ENCODE measurements at regions not wholly inside any gene's neighbourhood (a gene's known extent, or its start where the extent isn't known, plus 50 kb on each side); places are given as distances from the start of the nearest gene placed in this dataset.
"Not testable (repeated sequence)": the region's sequence is repeated elsewhere in the genome, so short reads cannot be mapped to it uniquely, and the experiment has no call there.

DNA sequence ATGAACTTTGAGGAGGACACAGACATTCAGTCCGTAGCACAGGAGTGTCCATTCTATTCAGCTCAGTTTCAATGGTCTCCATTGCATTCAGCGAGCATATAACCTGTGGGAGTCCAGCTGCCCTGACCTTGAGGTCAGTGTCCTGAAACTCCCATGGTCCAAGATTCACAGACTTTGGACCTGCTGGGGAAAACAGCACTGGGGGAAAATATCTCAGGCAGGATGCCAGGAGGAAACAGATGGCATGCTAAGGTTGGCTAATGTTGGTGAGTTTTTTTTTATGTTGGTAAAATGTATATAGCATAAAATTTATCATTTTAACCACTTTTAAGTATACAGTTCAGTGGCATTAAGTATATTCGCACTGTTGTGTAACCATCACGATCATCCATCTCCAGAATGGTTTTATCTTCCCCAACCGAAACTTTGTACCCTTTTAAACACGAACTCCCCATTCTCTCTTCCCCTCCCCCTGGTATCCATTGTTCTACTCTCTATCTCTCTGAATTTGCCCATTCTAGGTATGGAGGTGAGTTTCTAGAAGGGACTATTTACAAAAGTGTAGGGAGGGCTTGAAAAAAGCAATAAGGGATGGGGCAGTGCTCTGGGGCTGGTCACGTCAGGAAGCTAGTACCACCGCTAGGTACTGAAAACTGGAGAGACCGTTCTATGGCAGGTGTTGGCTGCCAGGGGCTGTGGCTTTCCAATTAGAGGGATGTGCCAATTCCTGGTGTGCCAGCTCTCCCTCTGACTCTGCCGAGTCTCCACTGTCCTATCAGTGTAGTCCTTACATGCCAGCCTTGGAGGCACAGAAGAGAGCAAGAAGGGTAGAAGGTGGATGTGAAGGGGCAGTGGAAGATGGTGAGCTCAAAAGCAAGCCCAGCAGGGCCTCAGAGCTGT lies 85.3 kb downstream of the FOXD2 start:
- no peak for DNase-seq (ENCODE audit: low read depth in 3 of 3)

DNA sequence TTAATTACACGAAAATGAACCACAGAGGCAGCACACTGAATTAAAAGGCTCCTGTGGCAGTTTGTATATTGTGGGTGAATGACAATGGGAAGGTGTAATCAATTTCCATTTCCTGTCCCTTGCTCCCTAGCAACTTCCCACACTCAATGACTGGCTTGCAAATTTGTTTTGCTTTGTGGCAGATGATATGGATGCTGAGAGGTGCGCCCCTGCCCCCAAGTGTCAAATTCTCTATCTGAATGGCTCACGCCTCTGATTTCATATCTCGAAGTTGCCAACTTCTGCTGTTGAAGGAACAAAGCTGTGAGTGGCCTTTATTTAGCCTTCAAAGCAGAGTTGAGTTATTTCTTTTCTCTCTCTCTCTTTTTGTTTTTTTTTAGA lies 86.0 kb downstream of the FOXD2 start:
- no peak for DNase-seq (ENCODE audit: low read depth in 3 of 3)

DNA sequence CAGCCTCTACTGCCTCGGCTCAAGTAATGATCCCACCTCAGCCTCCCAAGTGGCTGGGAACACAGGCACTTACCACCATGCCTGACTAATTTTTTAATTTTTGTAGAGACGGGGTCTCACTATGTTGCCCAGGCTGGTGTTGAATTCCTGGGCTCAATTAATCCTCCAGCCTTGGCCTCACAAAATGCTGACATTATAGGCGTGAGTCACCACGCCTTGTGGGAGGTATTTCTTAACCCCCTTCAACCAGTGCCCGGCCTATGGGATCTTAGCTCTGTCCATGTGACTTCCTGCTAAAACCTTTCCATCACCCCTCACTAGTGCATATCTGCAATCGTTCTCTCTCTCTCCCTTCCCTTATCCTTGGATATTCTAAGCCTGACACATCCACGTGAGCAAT lies 86.4 kb downstream of the FOXD2 start:
- no peak for DNase-seq (ENCODE audit: low read depth in 3 of 3)

DNA sequence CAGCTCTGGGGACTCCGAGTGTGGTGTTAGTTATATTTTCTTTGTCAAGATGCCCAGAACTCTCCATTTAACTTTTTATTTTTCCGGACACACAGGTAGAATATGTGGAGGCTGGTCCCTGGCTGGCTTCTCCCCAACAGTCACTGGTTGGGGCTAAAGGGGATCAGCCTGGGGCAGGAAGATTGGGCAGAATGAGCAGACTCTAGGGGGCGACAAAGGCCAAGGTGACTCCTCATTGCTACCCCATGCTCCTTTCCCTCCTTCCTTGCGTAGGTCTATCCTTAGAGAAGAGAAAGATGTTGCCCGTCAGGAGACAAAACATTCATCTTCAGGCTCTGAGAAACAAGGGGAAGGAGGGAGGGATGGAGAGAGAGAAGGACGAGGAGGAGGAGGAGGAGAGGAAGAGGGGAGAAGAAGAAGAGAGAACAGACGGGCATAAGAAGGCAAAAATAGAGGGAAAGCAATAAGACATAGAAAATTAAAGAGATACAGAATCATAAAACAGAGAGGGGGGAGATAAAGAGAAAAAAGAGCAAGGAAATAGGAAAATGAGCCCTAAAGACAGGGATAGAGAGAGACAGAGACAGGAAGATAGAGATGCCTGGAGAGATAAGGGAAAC lies 89.9 kb downstream of the FOXD2 start:
- DNase-seq (ENCODE audit: low read depth in 3 of 3) = no peak

DNA sequence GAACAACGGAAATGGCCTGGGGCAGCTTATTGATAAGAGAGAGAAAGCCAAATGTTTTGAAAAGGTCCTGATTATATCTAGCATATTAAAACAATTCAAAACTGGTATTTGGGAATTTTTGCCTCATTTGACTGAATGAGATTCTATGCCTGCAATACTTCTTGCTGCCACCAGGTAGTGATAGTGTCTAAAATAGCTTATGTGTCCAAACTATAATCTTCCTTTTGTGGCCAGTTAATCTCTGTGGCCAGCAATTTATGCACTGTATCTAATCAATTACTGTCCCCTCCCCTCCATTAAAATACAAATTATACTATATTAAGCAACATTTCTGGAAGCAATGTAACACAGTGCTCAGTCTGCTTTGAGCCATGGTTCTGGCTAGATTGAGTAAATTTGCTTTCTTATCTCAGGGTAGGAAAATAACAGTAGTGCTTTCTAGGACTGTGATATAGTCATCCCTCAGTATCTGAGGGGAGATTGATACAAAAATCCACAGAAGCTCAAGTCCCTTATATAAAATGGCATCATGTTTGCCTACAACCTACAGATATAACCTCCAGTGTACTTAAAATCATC lies 91.8 kb downstream of the FOXD2 start:
- no peak for DNase-seq (ENCODE audit: low read depth in 3 of 3)

DNA sequence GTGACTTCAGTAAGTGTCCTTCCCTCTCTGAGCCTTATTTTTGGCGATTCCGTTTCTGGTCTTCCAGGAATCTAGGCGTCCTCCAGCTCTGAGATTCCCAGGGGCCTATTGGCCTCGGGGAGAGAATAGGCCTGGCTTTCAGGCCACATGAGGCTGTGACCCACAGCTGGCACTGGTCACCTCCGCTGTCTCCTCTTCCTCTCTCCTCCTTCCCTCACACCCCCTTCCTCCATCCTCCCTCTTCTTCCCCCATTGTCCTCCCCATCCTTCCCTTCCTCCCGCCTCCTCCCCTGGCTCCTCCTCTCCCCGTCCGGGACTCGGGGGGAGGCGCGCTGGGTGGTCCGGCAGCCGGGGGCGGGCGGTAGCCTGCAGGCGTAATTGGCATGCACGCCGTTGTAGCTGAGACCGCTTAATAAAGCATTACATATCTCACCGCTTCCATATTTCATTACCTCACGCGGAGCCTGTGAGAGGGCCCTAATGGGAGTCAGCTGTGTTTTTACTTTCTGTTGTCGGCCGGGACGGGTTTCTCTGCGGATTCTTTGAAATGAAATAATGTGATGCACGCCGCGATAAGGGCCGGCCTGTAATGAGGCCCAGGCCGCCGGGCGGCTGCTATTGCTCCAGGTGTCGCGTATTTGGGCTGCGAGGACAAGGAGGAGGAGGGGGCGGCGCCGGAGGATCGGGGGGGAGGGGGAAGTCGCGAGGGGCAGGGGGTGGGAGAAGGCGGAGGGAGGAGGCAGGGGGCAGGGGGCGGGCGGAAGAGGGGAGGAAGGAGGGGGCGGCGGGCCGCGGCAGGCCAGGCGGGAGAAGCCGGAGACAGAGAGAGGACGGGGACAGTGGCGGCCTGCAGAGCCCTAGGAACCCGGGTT lies 95.3 kb downstream of the FOXD2 start:
- DNase-seq (ENCODE audit: low read depth in 3 of 3) = no peak

DNA sequence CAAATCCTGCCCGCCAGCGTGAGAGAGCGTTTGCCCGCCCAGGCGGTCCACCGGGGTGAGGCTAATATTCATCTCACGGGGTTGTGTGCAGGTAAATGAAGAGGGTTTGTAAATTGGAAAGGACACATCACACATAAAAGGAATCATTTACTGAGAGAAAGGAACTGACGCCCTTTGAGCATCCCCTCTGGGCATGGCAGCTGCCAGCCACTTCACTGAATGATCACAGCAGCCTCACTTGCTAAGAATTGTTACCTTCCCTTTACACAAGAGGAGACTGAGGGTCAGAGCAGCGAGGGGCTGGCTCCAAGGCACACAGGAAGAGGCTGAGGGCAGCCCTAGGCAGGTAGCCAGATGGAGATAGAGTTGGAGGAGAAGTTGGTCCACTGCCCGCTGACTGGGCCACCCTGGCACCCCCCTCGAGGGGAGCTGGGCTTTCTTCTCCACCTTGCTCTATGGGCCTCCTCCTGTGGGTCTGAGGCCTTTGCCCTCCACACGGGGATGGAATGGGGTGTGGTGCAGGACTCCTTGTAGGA lies 96.0 kb downstream of the FOXD2 start:
- DNase-seq (ENCODE audit: low read depth in 3 of 3) = no peak

DNA sequence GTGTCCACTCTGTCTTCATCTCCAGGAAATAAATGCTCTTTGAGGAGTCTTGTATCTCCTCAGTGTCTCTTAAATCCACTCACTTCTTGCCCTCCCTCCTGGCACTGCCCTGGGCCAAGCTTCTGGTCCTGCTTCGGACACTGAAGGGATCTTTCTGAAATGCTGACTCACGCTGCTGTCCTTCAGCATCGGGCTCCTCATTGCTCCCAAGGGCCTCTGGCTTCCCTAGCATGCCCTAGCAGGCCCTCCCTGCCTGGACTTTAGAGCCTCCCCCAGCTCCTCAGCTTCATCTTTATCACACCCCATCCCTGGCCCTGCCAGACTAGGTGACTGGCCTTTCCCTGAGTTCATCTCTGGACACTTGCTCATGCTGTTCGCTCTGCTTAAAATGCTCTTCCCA lies 96.6 kb downstream of the FOXD2 start:
- DNase-seq (ENCODE audit: low read depth in 3 of 3) = no peak

DNA sequence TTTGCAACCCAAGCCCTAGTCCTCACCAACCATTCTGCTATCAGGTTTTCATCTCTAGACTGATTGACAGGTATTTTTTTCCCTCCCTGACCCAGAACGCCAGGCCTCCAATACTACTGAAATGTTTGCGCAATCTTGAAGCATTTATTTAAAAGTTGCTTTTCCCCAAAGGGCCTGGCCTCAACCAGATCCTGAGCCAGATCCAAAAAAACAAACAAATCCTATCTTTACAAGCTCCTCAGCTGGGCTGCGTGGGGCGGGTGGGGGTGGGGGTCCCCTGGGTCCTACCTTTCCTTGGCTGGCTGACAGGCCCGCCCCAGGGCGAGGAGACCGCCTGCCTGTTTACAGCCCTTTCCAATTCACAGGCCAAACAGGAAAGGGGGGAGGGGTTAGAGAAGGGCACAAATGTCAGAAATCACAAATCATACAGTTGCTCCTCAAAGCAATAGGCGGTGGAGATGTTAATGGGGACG lies 98.8 kb downstream of the FOXD2 start:
- DNase-seq (ENCODE audit: low read depth in 3 of 3) = no peak

DNA sequence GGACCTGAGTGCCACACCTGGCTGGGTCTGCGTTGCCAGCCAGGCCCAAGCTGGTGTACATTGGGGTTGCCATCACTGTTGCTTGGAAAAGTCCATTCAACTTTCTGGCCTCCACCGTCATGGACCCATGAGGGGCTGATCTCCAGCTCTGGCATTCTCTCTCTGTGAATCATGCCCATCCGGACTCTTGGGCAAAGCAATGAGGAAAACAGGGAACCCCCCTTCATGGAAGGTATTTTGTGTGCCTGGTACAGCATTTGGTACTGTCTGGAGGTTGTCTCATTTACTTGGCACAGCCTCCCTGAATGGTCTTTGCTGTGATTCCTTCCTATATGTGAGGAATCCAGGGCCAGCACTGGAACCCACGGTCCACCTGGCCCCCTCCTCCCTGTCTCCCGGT lies 99.4 kb downstream of the FOXD2 start:
- no peak for DNase-seq (ENCODE audit: low read depth in 3 of 3)

DNA sequence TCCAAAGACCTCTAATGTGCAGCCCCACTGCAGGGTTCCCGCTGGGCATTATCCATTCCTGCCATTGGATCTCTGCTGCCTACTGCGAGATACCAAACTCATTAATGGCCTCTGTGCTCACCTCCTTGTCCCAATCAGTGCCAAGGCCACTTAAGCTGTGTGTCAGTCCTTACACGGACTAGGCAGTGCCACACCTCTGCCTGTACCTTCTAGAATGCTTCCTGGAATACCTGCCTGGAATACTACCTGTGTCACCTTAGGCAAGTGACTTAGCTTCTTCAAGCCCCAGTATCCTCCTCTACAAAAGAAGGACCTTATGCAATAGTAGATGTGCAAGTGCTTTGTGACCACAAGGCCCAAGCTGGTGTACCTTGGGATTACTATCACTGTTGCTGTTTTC lies 100.1 kb downstream of the FOXD2 start:
- DNase-seq (ENCODE audit: low read depth in 3 of 3) = no peak

DNA sequence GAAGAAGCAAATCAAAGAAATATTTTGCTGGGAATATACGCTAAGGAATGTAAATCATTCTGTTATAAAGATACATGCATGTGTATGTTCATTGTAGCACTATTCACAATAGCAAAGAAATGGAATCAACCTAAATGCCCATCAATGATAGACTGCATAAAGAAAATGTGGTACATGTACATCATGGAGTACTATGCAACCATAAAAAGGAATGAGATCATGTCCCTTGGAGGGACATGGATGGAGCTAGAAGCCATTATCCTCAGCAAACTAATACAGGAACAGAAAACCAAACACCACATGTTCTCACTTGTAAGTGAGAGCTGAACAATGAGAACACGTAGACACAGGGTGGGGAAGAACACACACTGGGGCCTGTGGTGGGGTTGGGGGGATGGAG lies 100.7 kb downstream of the FOXD2 start:
- DNase-seq (ENCODE audit: low read depth in 3 of 3) = not testable (repeated sequence)

DNA sequence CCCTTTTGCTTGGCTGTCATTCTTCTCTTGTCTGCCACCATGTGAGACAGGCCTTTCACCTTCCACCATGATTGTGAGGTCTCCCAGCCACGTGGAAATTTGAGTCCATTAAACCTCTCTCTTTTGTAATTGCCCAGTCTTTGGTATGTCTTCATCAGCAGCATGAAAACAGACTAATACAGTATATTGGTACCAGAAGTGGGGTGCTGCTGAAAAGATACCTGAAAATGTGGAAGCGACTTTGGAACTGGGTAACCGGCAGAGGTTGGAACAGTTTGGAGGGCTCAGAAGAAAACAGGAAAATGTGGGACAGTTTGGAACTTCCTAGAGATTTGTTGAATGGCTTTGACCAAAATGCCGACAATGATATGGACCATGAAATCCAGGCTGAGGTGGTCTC lies 103.9 kb downstream of the FOXD2 start:
- not testable (repeated sequence) for DNase-seq (ENCODE audit: low read depth in 3 of 3)

DNA sequence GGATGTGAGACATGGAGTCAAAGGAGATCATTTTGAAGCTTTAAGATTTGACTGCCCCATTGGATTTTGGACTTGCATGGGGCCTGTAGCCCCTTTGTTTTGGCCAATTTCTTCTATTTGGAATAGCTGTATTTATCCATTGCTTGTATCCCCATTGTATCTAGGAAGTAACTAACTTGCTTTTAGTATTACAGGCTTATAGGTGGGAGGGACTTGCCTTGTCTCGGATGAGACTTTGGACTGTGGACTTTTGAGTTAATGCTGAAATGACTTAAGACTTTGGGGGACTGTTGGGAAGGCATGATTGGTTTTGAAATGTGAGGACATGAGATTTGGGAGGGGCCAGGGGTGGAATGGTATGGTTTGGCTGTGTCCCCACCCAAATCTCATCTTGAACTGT lies 105.2 kb downstream of the FOXD2 start:
- not testable (repeated sequence) for DNase-seq (ENCODE audit: low read depth in 3 of 3)

DNA sequence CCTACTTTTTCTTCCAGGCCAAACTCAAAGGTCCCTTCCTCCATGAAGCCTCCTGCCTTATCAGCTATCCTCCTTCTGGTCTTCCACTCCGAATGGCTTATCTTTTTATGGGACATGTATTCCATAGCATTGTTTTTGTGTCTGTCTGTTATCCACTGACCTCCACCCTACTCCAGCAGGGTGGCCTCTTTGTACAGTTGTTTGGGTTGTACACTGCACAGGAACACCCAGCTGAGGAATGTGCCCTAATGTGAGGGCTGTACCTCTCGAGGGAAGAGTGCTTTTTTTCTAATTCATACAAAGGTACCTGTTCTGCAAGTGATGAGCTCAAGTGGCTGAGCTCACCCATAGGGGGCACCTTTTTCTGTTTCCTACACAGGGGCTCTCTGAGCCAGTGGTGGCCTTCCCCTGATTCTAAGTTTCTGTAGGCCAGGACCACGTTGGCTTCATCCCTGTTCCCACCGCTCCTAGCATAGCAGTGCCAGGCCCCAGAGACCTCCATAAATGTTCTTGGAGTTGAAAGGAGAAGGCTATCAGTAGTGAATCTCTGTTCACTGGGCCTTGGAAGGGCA lies 108.2 kb downstream of the FOXD2 start:
- no peak for DNase-seq (ENCODE audit: low read depth in 3 of 3)

DNA sequence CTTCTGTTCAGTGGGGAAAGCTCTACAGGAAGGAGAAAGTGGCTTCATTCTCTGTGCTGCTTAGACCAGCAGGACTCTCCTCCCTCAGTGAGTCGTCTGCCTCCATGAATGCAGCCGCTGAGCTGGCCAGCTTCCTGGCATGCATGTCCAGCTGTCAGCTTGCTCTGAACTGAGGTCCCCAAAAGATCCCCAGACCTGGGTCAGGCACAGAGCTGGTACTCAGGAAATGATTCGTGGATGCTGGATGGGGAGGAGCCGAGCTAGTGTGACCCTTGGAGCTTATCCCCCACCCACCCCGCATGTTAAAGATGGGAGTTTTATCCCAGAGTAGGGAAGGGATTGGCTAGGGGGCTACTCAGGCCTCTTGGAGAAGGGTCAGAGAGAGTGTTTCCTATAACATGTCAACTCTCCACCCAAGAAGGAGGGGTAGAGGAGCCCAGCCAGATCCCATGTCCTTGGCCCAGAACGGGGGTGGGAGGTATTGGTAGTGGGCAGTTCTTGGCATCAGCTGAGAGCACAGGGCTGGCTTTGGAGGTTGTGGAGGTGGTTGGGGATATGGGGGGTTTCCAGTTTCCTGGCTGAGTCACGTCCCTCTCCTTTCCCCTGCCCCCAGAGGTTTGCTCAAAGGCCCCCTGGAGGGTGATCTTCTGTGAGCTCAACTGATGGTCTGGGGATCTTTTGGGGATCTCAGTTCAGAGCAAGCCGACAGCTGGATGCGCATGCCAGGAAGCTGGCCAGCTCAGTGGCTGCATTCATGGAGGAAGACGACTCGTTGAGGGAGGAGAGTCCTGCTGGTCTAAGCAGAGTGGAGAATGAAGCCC lies 110.1 kb downstream of the FOXD2 start:
- no peak for DNase-seq (ENCODE audit: low read depth in 3 of 3)

DNA sequence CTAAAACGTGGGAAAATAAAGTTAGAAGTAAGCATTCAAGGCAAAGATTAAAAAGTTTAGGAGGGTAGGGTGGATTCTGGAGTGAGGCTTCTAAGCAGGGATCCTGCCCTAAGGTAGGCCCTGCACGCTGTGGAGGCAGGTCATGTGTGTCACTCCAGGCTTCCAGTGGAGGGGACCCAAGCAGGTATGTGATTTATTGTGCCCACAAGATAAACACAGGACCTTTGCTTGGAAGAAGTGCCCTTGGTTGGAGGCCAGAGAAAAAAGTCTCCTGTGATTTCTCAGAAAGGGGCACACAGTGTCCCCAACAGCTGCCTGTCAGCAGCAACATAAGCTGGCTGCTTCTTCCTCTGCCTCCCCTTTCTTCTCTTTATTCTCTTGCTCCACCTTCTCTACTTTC lies 110.8 kb downstream of the FOXD2 start:
- DNase-seq (ENCODE audit: low read depth in 3 of 3) = no peak

DNA sequence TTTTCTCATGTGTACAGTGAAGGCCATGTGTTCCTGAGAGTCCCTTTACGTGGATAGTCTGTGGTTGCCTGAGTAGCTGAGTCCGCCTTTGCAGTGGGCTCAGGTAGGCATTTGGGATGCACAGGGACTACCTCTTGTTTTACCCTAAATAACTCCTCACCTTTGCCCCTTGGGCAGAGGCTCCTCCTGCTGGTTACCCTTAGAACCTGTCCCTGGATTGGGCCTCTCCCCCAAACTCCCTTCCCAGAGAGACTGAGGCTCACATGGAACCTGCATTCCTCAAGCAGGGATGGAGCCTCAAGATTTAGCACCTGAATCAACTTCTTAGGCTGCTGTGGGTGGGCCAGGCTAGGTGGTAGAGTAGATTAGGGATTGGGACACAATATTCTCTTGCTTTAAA lies 111.7 kb downstream of the FOXD2 start:
- no peak for DNase-seq (ENCODE audit: low read depth in 3 of 3)

DNA sequence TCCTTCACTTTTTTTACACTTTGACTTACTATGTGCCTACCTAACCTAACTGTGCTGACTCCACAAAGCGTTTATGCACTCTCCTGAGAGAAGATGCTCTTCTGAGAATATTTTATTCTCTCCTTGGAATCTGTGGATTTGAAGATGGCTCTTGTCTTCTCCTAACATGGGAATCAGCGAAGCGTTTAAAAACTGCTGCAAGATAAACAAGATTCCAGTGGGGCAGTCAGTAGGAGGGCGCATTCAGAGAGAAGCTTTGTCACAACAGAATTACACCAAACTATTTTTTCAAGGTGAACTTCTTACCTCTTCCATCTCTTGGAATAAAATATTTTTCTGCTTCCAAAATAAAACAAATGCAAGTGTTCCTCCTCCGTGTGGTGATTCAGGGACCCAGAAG lies 113.1 kb downstream of the FOXD2 start:
- DNase-seq (ENCODE audit: low read depth in 3 of 3) = no peak

DNA sequence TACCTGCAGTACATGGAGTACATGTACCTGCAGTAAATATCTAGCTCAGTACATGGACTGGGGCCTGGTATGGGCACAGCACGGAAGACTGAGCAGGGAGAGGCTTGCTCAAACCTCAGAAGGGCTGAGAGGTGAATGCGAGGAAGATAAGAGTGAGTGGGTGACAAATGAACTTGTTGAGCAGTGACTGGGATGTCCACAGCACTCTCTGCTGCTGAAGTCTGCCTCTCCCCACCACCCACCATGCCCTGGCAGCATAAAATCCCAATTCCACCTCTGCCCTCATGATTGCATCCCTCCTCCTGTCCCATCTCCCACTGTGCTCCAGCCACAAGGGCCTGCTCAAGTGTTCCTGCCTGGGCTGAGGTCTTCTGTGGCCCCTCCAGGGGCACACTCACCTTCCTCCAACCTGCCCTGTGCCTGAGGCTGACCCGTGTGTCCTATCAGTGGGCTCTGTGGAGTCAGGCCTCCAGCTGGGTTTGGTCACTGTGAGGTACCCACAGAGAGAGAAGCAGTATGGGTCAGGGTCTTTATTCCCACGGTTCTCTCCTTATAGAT lies 114.2 kb downstream of the FOXD2 start:
- DNase-seq (ENCODE audit: low read depth in 3 of 3) = no peak

Data from stimulated activated CD4-positive, alpha-beta T cell treated with anti-CD3 and anti-CD28 coated beads, TNF-alpha, amount 100 ng/mL, for 4 hours (primary cell).